AG04450 (cell line): ENCODE measurements at regions not wholly inside any gene's neighbourhood (a gene's known extent, or its start where the extent isn't known, plus 50 kb on each side); places are given as distances from the start of the nearest gene placed in this dataset.

Source experiments
- CTCF ChIA-PET: fragments of 300-600, 350-600 bp; formaldehyde crosslinking; extraction: SDS; loops from one replicate; lab custom pipeline; 2022; ENCODE audit warnings: antibody characterized with exemption, inconsistent platforms; lab: Charles Lee
- POLR2A ChIA-PET: fragments of 350-600 bp; formaldehyde crosslinking; extraction: SDS; loops from one replicate; lab custom pipeline; 2021; ENCODE audit warnings: antibody characterized with exemption, inconsistent platforms; lab: Yijun Ruan, JAX
- DNase-seq: peaks from one replicate; pipeline ENCODE4 v3.0.0-alpha.2; 2011; ENCODE audit warnings: low read depth, low spot score
- H3K27ac ChIP-seq: one replicate; pipeline ENCODE4 v1.5.1; 2012; ENCODE audit warnings: low read depth, low read length, control low read depth
- H3K27me3 ChIP-seq: one replicate; pipeline ENCODE4 v1.6.0; 2012; ENCODE audit warnings: low read length; ENCODE audit not compliant: control insufficient read depth, insufficient read depth
- H3K4me3 ChIP-seq: 2 replicates; pipeline ENCODE4 v1.5.1; 2011; ENCODE audit warnings: mild to moderate bottlenecking, low read depth, low read length, control low read depth
- H3K9me3 ChIP-seq: 2 replicates; pipeline ENCODE4 v1.5.1; 2012; ENCODE audit warnings: low read length; ENCODE audit not compliant: control insufficient read depth, insufficient read depth
- TF ChIP-seq, protein P1 (sequence below): IDR thresholded peaks from 2 replicates; pipeline ENCODE4 v1.5.1; 2011; ENCODE audit warnings: low read depth, low read length, control low read depth, inconsistent platforms

DNA sequence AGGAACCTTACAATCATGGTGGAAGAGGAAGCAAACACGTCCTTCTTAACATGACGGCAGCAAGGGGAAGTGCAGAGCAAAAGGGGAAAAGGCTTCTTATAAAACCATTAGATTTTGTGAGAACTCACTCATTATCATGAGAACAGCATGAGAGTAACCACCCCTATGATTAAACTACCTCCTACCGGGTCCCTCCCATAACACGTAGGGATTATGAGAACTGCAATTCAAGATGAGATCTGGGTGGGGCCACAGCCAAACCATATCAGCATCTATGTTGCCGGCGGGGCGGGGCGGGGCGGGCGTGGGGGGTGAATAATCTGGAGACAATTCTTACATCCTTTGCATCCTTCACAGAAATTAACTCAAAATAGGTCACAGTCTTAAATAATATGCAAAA is 58.8 kb upstream of the GFPT2 start:
- DNase-seq: no peak
- ChIA-PET CTCF (interaction anchor here (0.6 kb wide), 1 partner anchor 119 kb away, joined by 3 read pairs; no protein-coding TSS in a partner anchor), POLR2A (no interaction called here)
- no peak overlapping the region for H3K4me3 ChIP-seq
- H3K9me3 ChIP-seq: no peaks in the 10 kb centered on the region
- TF ChIP-seq, protein P1, sequence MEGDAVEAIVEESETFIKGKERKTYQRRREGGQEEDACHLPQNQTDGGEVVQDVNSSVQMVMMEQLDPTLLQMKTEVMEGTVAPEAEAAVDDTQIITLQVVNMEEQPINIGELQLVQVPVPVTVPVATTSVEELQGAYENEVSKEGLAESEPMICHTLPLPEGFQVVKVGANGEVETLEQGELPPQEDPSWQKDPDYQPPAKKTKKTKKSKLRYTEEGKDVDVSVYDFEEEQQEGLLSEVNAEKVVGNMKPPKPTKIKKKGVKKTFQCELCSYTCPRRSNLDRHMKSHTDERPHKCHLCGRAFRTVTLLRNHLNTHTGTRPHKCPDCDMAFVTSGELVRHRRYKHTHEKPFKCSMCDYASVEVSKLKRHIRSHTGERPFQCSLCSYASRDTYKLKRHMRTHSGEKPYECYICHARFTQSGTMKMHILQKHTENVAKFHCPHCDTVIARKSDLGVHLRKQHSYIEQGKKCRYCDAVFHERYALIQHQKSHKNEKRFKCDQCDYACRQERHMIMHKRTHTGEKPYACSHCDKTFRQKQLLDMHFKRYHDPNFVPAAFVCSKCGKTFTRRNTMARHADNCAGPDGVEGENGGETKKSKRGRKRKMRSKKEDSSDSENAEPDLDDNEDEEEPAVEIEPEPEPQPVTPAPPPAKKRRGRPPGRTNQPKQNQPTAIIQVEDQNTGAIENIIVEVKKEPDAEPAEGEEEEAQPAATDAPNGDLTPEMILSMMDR: no peak
- no peak overlapping the region for H3K27ac ChIP-seq
- H3K27me3 ChIP-seq: no peaks in the 10 kb centered on the region

DNA sequence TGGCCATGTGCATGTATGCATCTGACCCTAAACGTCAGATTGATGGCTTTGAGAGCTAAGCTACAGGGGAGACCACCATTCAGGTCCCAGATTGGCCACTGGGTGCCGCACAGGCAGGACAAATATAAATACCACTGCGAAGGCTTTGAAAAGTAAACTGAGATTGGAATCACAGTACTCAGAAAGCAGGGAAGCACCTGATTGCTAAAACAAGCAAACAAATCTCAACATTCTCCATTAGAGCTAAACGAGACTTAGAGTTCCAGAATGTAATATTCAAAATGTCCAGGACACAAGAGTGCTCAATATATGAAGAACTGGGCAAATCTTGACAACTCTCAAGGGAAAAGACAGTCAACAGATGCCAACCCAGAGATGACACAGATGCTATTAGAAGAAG is 61.0 kb upstream of the GFPT2 start:
- no peak overlapping the region for H3K4me3 ChIP-seq
- ChIA-PET CTCF (interaction anchor here (0.7 kb wide), 1 partner anchor 532 kb away, joined by 3 read pairs; no protein-coding TSS in a partner anchor), POLR2A (no interaction called here)
- no peaks in the 10 kb centered on the region for H3K9me3 ChIP-seq
- no peaks in the 10 kb centered on the region for H3K27me3 ChIP-seq
- TF ChIP-seq, protein P1: no peak
- no peak for DNase-seq
- H3K27ac ChIP-seq: no peak overlapping the region

DNA sequence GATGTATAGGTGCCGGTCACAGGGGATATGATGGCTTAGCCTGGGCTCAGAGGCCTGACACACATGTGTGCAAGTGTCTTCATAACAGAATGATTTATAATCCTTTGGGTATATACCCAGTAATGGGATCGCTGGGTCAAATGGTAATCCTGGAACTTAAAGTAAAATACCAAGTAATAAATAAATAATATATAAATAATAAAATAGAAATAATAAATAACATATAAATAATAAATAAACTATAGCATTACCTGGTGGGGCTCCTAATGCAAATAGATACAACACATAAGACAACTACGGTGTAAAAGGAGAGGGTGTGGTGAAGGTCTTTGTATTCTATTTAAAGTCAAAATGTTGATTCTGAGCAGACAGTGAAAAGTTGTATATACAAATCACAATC is 68.5 kb upstream of the GFPT2 start:
- Histone ChIP-seq H3K27me3 (no peaks in the 10 kb centered on the region), H3K9me3 (no peaks in the 10 kb centered on the region; the same call in 1 of the 2 replicates), H3K4me3 (no peak overlapping the region), H3K27ac (no peak overlapping the region)
- ChIA-PET CTCF (no interaction called here), POLR2A (no interaction called here)
- TF ChIP-seq, protein P1: no peak
- DNase-seq: no peak

DNA sequence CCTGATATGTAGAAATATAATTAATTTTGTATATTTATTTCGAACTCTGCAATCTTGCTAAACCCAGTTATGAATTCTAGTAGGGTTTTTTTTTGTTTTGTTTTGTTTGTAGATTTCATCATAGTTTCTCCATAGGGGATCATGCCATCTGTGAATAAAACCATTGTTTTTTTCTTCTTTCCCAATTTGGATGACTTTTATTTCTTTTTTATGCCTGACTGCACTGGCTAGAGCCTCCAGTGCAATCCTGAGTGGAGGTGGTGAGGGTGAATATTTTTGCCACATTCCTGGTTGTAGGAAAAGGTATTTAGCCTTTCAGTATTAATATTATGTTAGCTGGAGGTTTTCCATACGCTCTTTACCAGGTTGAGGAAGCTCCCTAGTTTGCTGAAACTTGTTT is 70.0 kb upstream of the GFPT2 start:
- ChIA-PET CTCF (no interaction called here), POLR2A (no interaction called here)
- Histone ChIP-seq H3K9me3 (no peaks in the 10 kb centered on the region; the same call in 1 of the 2 replicates), H3K27me3 (no peaks in the 10 kb centered on the region), H3K4me3 (no peak overlapping the region), H3K27ac (no peak overlapping the region)
- no peak for DNase-seq
- TF ChIP-seq, protein P1: no peak

DNA sequence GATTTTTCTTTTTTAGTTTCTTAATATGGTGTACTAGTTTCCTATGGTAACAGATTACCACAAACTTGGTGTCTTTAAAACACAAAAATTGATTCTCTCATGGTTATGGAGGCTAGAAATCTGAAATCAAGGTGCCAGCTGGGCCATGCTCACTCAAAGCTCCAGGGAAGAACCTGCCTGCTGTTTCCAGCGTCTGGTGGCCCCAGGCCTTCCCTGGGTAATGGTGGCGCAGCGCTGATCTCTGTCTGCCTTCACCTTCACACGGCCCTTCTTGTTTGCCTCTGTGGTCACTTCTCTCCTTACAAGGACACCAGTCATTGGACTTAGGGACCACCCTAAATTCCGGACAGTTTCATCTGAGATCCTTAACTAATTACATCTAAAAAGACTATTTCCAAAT is 70.5 kb upstream of the GFPT2 start:
- Histone ChIP-seq H3K27ac (no peak overlapping the region), H3K4me3 (no peak overlapping the region), H3K9me3 (no peaks in the 10 kb centered on the region; the same call in 1 of the 2 replicates), H3K27me3 (no peaks in the 10 kb centered on the region)
- TF ChIP-seq, protein P1: no peak
- no peak for DNase-seq
- ChIA-PET POLR2A (interaction anchor here (0.5 to 0.7 kb wide), 2 partner anchors 47 to 407 kb away, joined by 4 to 7 read pairs; no protein-coding TSS in a partner anchor), CTCF (no interaction called here)
